Esophagus squamous epithelium (tissue), 4 donors: ENCODE measurements at regions not wholly inside any gene's neighbourhood (a gene's known extent, or its start where the extent isn't known, plus 50 kb on each side); places are given as distances from the start of the nearest gene placed in this dataset.

Experiments used
- POLR2A ChIP-seq, 4 donors: fragments of 450-650 bp; IDR thresholded peaks; one replicate each; pipeline ENCODE4 v1.6.1; 2017; ENCODE audit warnings: antibody characterized with exemption in 4 of 4, mild to moderate bottlenecking in 4 of 4, moderate library complexity in 3 of 4
- TF ChIP-seq, protein P1 (sequence below), 6 experiments: fragments of 450-650 bp in 4 of 6; fragments of 200-600 bp in 2 of 6; sonication (generic) in 2 of 6; IDR thresholded peaks; one replicate each; pipeline ENCODE4 v1.5.1; 2016 to 2019; ENCODE audit warnings: antibody characterized with exemption in 6 of 6, mild to moderate bottlenecking in 4 of 6, moderate library complexity in 4 of 6

DNA sequence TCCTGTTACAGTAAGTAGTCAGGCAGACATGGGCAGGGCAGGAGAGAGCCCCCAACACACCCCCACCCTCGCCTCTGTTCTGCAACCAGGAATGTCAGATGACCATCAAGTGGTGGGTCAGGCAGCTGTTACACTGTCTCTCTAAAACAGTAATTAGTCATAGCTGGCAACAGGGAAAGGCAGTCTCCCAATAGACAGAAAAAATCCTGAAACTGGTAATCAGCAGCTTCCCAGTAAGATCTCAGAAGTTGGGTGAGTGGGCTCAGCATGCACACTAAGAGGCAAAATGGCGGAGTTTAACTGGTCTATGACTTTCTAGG, 90.2 kb downstream of the C5orf15 start:
- TF ChIP-seq, protein P1, sequence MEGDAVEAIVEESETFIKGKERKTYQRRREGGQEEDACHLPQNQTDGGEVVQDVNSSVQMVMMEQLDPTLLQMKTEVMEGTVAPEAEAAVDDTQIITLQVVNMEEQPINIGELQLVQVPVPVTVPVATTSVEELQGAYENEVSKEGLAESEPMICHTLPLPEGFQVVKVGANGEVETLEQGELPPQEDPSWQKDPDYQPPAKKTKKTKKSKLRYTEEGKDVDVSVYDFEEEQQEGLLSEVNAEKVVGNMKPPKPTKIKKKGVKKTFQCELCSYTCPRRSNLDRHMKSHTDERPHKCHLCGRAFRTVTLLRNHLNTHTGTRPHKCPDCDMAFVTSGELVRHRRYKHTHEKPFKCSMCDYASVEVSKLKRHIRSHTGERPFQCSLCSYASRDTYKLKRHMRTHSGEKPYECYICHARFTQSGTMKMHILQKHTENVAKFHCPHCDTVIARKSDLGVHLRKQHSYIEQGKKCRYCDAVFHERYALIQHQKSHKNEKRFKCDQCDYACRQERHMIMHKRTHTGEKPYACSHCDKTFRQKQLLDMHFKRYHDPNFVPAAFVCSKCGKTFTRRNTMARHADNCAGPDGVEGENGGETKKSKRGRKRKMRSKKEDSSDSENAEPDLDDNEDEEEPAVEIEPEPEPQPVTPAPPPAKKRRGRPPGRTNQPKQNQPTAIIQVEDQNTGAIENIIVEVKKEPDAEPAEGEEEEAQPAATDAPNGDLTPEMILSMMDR (IDR thresholded peaks at IDR 0.05), result no peak
- TF ChIP-seq POLR2A (IDR thresholded peaks at IDR 0.05), result no peak
